Spleen (tissue), 11 donors: ENCODE measurements at regions not wholly inside any gene's neighbourhood (a gene's known extent, or its start where the extent isn't known, plus 50 kb on each side); places are given as distances from the start of the nearest gene placed in this dataset.
"Not testable (repeated sequence)": the region's sequence is repeated elsewhere in the genome, so short reads cannot be mapped to it uniquely, and the experiment has no call there.

Source experiments
- DNase-seq: peaks from one replicate; pipeline ENCODE4 v3.0.0-alpha.2; 2020
- H3K27ac ChIP-seq, 8 donors: fragments of 200-600 bp; sonication (generic) in 7 of 8; 1 replicate in 4 of 8; 2 replicates in 4 of 8; pipeline versions ENCODE4 v1.5.0 to v1.8.0; 2016 to 2021; ENCODE audit warnings: inconsistent platforms in 4 of 8, mild to moderate bottlenecking in 4 of 8, moderate library complexity in 1 of 8
- H3K27me3 ChIP-seq, 7 donors: fragments of 200-600 bp; sonication (generic) in 6 of 7; replicated peaks in 1 of 7; 1 replicate in 4 of 7; 2 replicates in 3 of 7; pipeline versions ENCODE4 v1.5.0 to v1.8.0; 2016 to 2021; ENCODE audit warnings: inconsistent platforms in 3 of 7, mild to moderate bottlenecking in 1 of 7
- H3K36me3 ChIP-seq, 6 donors: fragments of 200-600 bp; sonication (generic) in 5 of 6; 1 replicate in 4 of 6; 2 replicates in 2 of 6; pipeline versions ENCODE4 v1.5.0 to v1.8.0; 2016 to 2021; ENCODE audit warnings: inconsistent platforms in 2 of 6
- H3K4me1 ChIP-seq, 6 donors: fragments of 200-600 bp; sonication (generic) in 5 of 6; 1 replicate in 3 of 6; 2 replicates in 3 of 6; pipeline versions ENCODE4 v1.5.0 to v1.8.0; 2016 to 2021; ENCODE audit warnings: inconsistent platforms in 3 of 6
- H3K4me3 ChIP-seq, 8 donors: fragments of 200-600 bp; sonication (generic) in 7 of 8; 1 replicate in 4 of 8; 2 replicates in 4 of 8; pipeline versions ENCODE4 v1.5.0 to v1.8.0; 2016 to 2021; ENCODE audit warnings: inconsistent platforms in 4 of 8, mild to moderate bottlenecking in 4 of 8, moderate library complexity in 2 of 8
- H3K9me3 ChIP-seq, 8 donors: fragments of 200-600 bp; sonication (generic) in 7 of 8; 1 replicate in 4 of 8; 2 replicates in 4 of 8; pipeline versions ENCODE4 v1.5.0 to v1.8.0; 2016 to 2021; ENCODE audit warnings: inconsistent platforms in 4 of 8
- POLR2A ChIP-seq, 3 donors: fragments of 450-650 bp; IDR thresholded peaks; one replicate each; pipeline ENCODE4 v1.5.1; 2017; ENCODE audit warnings: antibody characterized with exemption in 3 of 3, mild to moderate bottlenecking in 1 of 3
- POLR2AphosphoS5 ChIP-seq, 3 donors: sonication (generic); formaldehyde crosslinking; IDR thresholded peaks; one replicate each; pipeline ENCODE4 v1.5.1; 2017; ENCODE audit warnings: antibody characterized with exemption in 3 of 3
- WGBS, 5 donors: extraction: QIAGEN DNeasy Blood & Tissue Kit in 3 of 5; methylation state at CpG; one replicate each; pipeline versions ENCODE4 v1.1.5 to v1.1.7; 2013 to 2018; 5-methylcytosine and 5-hydroxymethylcytosine counted together
- intact Hi-C: fragments of 100-400 bp; cut with DNase I; formaldehyde crosslinking; loops from one replicate; pipeline ENCODE4 v1.15.0; 2023; ENCODE audit warnings: low total_unique reads
- TF ChIP-seq, protein P1 (sequence below), 11 experiments: fragments of 200-600 bp in 7 of 11; fragments of 450-650 bp in 4 of 11; sonication (generic) in 4 of 11; IDR thresholded peaks in 8 of 11; conservative IDR thresholded peaks in 3 of 11; 1 replicate in 7 of 11; 2 replicates in 4 of 11; pipeline versions ENCODE4 v1.4.0 to v1.8.0; 2016 to 2021; ENCODE audit warnings: antibody characterized with exemption in 11 of 11, inconsistent platforms in 4 of 11, mild to moderate bottlenecking in 1 of 11
- donor health status: healthy with polysubstance abuse.
- donor health status: DM: no; HTN: no; CAD: no; lungs with moderate emphysema.
- donor health status: DM: no; HTN: no; CAD: no.
- donor health status: Bipolar disorder and iron deficiency.
- donor health status: healthy.
- donor health status: DM: no; HTN: no; CAD: no.
- donor health status: DM: yes; HTN: yes; CAD: no.

DNA sequence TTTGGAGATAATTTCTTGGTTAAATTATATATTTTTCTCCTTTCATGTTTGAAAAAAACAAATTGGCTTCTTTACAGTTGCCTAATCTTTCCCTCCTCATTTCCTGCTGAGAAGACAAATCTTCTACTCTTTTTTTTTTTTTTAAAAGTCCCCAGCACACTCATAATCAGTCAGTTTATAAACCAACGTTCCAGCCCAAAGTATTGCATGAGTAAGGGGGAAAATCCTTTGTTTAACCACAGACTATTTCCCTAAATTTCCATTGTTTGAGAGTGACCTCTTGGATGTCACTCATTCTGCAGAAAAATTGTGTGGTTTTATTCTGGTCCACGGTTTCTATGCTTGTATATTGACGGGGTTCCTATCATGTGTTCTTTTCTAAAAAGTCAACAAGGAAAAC lies 55.1 kb upstream of the TLR4 start:
- Histone ChIP-seq H3K36me3 (no peaks in the 10 kb centered on the region), H3K9me3 (no peaks in the 10 kb centered on the region), H3K27ac (no peak overlapping the region), H3K4me3 (no peak overlapping the region), H3K4me1 (peaks cover 0 to 20% (median 13%) of the 10 kb centered on the region in 6 donors), H3K27me3 (peaks cover 0 to under 1% (median 0%) of the 10 kb centered on the region in 7 donors)
- intact Hi-C loops, result loop anchor here (10.0 kb wide), 1 partner anchor 136 kb away; no protein-coding TSS in a partner anchor
- 43 to 63% (median 44%) methylated on average over 3 of the region's 3 CpGs for WGBS, 5 donors
- no peak for TF ChIP-seq POLR2AphosphoS5 (IDR thresholded peaks at IDR 0.05)
- no peak for DNase-seq

DNA sequence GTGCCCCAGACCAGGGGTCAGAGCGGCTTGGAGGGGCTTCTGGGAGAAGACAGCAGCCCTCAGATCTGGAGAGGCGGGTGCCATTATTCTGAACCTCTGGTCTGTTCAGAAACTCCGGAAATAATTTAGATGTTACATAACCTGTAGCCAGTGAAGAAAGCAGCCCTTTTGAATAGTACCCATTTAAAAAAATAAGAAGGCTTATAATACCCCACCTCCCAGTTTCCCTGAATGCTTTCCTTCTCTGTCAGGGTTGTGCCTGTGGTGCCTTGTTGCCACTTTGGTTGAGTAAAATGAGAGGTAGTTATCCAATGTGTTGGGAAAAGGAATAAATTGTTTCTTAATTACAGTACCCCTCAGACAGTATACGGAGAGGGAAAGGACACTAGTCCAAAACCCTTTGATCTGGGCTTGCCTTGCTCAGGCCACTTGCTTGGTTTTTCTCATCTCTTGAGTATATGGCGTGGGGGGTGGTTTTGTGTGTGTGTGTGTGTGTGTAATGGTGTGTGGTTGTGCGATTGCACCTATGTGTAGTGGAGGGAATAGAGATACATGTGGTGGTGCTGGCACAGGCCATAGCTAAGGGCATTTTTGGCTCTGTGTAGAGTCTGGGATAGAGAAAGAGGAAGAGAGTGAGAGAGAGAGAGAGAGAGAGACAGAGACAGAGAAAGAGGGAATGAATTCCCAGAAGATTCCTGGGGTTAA lies 59.1 kb upstream of the TLR4 start:
- Histone ChIP-seq H3K36me3 (no peaks in the 10 kb centered on the region), H3K4me3 (peak overlapping the region in 3 of 8 donors; percentile 6 to 51 (median 19)), H3K27me3 (peaks cover 0 to 39% (median 5%) of the 10 kb centered on the region in 7 donors), H3K9me3 (no peaks in the 10 kb centered on the region), H3K27ac (peak overlapping the region in 6 of 8 donors; percentile 29 to 72 (median 62)), H3K4me1 (peaks cover 0 to 37% (median 18%) of the 10 kb centered on the region in 6 donors)
- intact Hi-C loops, result loop anchor here (10.0 kb wide), 1 partner anchor 140 kb away; no protein-coding TSS in a partner anchor
- TF ChIP-seq POLR2AphosphoS5 (IDR thresholded peaks at IDR 0.05), result no peak
- TF ChIP-seq, protein P1, sequence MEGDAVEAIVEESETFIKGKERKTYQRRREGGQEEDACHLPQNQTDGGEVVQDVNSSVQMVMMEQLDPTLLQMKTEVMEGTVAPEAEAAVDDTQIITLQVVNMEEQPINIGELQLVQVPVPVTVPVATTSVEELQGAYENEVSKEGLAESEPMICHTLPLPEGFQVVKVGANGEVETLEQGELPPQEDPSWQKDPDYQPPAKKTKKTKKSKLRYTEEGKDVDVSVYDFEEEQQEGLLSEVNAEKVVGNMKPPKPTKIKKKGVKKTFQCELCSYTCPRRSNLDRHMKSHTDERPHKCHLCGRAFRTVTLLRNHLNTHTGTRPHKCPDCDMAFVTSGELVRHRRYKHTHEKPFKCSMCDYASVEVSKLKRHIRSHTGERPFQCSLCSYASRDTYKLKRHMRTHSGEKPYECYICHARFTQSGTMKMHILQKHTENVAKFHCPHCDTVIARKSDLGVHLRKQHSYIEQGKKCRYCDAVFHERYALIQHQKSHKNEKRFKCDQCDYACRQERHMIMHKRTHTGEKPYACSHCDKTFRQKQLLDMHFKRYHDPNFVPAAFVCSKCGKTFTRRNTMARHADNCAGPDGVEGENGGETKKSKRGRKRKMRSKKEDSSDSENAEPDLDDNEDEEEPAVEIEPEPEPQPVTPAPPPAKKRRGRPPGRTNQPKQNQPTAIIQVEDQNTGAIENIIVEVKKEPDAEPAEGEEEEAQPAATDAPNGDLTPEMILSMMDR (IDR thresholded peaks at IDR 0.05 in 8 of 11, conservative IDR thresholded peaks at IDR 0.05 in 3 of 11), result peak in 3 of 11 experiments; percentile 7 to 21 (median 19)
- no peak for DNase-seq
- 29 to 42% (median 35%) methylated on average over 6 of the region's 6 CpGs for WGBS, 5 donors

DNA sequence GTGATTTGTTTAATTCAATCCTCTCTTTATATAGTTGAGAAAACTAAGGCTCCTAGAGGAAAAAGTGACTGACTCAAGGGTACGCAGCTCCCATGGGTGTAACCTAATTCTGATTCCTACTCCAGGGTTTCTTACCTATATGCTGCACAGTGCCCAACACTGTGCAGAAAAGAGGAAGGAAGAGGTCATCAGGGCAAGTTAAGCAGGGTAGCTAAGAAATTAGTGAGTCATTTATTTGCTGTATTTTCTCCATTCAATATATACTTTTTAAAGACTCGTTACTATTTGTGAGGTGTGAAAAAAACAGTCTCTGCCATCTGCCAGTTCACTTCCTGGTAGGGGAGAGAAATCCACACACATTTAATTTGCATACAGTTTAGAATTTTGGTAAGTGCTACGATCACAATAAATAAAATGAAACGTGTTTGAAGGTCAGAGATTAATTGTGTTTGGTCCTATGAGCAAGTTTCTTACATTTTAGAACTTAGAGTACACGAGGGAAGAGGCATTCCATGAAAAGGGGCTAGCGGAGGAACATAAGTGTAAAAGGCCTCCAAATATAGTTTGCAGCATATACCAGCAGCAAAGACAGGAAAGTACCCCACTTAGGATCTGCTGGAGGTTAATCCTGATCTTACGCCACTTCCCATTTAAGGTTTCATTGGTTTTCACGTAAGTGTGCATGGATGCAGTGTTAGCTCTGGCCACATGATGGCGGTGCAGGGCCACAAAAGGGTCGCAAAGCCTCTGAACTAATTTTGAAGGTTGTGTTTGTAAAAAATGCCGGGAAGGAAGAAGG lies 59.9 kb upstream of the TLR4 start:
- intact Hi-C loops, result loop anchor here (10.0 kb wide), 1 partner anchor 140 kb away; no protein-coding TSS in a partner anchor
- H3K27me3 ChIP-seq, result peaks cover 0 to 40% (median 5%) of the 10 kb centered on the region in 7 donors
- DNase-seq, result peak; percentile 88
- H3K9me3 ChIP-seq, result no peaks in the 10 kb centered on the region
- H3K4me3 ChIP-seq, result peak overlapping the region in 3 of 8 donors; percentile 6 to 51 (median 19)
- peak overlapping the region in 5 of 8 donors; percentile 51 to 72 (median 64) for H3K27ac ChIP-seq
- WGBS, 5 donors, result 5 to 9% (median 7%) methylated on average over 11 of the region's 11 CpGs
- peaks cover 0 to 37% (median 18%) of the 10 kb centered on the region in 6 donors for H3K4me1 ChIP-seq
- no peaks in the 10 kb centered on the region for H3K36me3 ChIP-seq
- no peak for TF ChIP-seq POLR2A (IDR thresholded peaks at IDR 0.05)
- peak in 1 of 3 donors; percentile 59 for TF ChIP-seq POLR2AphosphoS5 (IDR thresholded peaks at IDR 0.05)
- TF ChIP-seq, protein P1 (IDR thresholded peaks at IDR 0.05 in 8 of 11, conservative IDR thresholded peaks at IDR 0.05 in 3 of 11), result peak; percentile 90 to 98 (median 93)

DNA sequence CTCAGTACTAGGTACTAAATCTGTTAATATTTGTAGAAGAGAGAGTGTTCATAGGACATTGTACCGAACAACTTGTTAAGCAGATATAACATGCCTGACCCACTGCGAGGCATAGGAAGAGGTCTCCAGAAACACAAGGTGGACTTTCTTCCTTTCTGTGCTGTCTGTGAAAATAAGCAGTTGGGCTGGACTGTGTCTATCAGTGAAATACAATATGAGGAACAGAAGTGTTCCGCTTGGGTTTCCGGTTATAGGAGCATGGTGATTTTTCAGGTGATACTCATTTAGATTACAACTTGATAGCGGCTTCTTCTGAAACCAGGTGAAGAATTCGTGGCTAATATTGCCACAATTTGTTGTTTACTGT lies 60.9 kb upstream of the TLR4 start:
- no peak for DNase-seq
- Histone ChIP-seq H3K27ac (peak overlapping the region in 1 of 8 donors; percentile 20), H3K36me3 (no peaks in the 10 kb centered on the region), H3K9me3 (no peaks in the 10 kb centered on the region), H3K4me3 (peak overlapping the region in 5 of 8 donors; percentile 13 to 22 (median 14)), H3K27me3 (peaks cover 0 to 40% (median 5%) of the 10 kb centered on the region in 7 donors), H3K4me1 (peaks cover 0 to 37% (median 18%) of the 10 kb centered on the region in 6 donors)
- TF ChIP-seq, protein P1 (IDR thresholded peaks at IDR 0.05 in 8 of 11, conservative IDR thresholded peaks at IDR 0.05 in 3 of 11), result no peak
- TF ChIP-seq POLR2A (IDR thresholded peaks at IDR 0.05) (no peak), POLR2AphosphoS5 (IDR thresholded peaks at IDR 0.05) (no peak)
- intact Hi-C loops, result loop anchor here (10.0 kb wide), 1 partner anchor 142 kb away; no protein-coding TSS in a partner anchor
- WGBS, 5 donors, result 29 to 56% (median 48%) methylated on average over 6 of the region's 6 CpGs

DNA sequence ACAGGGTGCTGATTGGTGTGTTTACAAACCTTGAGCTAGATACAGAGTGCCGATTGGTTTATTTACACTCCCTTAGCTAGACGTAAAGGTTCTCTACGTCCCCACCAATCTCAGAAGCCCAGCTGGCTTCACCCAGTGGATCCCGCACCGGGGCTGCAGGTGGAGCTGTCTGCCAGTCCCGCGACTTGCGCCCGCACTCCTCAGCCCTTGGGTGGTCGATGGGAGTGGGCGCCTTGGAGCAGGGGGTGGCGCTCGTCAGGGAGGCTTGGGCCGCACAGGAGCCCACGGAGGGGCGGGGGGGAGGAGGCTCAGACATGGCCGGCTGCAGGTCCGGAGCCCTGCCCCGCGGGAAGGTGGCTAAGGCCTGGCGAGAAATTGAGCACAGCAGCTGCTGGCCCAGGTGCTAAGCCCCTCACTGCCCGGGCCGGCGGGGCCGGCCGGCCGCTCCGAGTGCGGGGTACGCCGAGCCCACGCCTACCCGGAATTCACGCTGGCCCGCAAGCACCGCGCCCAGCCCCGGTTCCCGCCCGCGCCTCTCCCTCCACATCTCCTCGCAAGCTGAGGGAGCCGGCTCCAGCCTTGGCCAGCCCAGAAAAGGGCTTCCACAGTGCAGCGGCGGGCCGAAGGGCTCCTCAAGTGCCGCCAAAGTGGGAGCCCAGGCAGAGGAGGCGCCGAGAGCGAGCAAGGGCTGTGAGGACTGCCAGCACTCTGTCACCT lies 61.5 kb upstream of the TLR4 start:
- H3K36me3 ChIP-seq, H3K9me3 ChIP-seq: not testable (repeated sequence)
- Histone ChIP-seq H3K4me1 (peaks cover 0 to 37% (median 18%) of the 10 kb centered on the region in 6 donors), H3K4me3 (peak overlapping the region in 5 of 8 donors; percentile 13 to 22 (median 14)), H3K27ac (peak overlapping the region in 1 of 8 donors; percentile 20), H3K27me3 (peaks cover 0 to 40% (median 5%) of the 10 kb centered on the region in 7 donors)
- 17 to 81% (median 57%) methylated on average over 28 to 50 of the region's 50 CpGs for WGBS, 5 donors
- intact Hi-C loops, result loop anchor here (10.0 kb wide), 1 partner anchor 142 kb away; no protein-coding TSS in a partner anchor
- peak; percentile 82 for DNase-seq
